Esophagus muscularis mucosa (tissue), 4 donors: ENCODE measurements at regions not wholly inside any gene's neighbourhood (a gene's known extent, or its start where the extent isn't known, plus 50 kb on each side); places are given as distances from the start of the nearest gene placed in this dataset.
"Not testable (repeated sequence)": the region's sequence is repeated elsewhere in the genome, so short reads cannot be mapped to it uniquely, and the experiment has no call there.

Experiments
- DNase-seq: peaks from one replicate; pipeline ENCODE4 v3.0.0-alpha.2; 2017; ENCODE audit errors: extremely low spot score
- H3K27ac ChIP-seq, 4 donors: fragments of 200-600 bp; sonication (generic); replicated peaks in 1 of 4; 1 replicate in 3 of 4; 2 replicates in 1 of 4; pipeline ENCODE4 v1.5.1; 2016 to 2019; ENCODE audit warnings: mild to moderate bottlenecking in 1 of 4
- H3K27me3 ChIP-seq, 4 donors: fragments of 200-600 bp; sonication (generic); one replicate each; pipeline versions ENCODE4 v1.5.1 to v1.6.0; 2016 to 2019
- H3K36me3 ChIP-seq, 4 donors: fragments of 200-600 bp; sonication (generic); one replicate each; pipeline ENCODE4 v1.5.1; 2016 to 2019
- H3K4me1 ChIP-seq, 4 donors: fragments of 200-600 bp; sonication (generic); one replicate each; pipeline ENCODE4 v1.5.1; 2016 to 2019
- H3K4me3 ChIP-seq, 4 donors: fragments of 200-600 bp; sonication (generic); 1 replicate in 2 of 4; 2 replicates in 2 of 4; pipeline ENCODE4 v1.5.1; 2016 to 2019; ENCODE audit warnings: mild to moderate bottlenecking in 4 of 4, moderate library complexity in 1 of 4
- H3K9me3 ChIP-seq, 4 donors: fragments of 200-600 bp; sonication (generic); 1 replicate in 3 of 4; 2 replicates in 1 of 4; pipeline ENCODE4 v1.5.1; 2016 to 2019
- CTCF ChIP-seq, 3 experiments: fragments of 200-600 bp in 2 of 3; fragments of 450-650 bp in 1 of 3; sonication (generic) in 2 of 3; IDR thresholded peaks; one replicate each; pipeline ENCODE4 v1.5.1; 2017 to 2019; ENCODE audit warnings: antibody characterized with exemption in 3 of 3, mild to moderate bottlenecking in 2 of 3, moderate library complexity in 1 of 3
- EP300 ChIP-seq: sonication (generic); formaldehyde crosslinking; IDR thresholded peaks from one replicate; pipeline ENCODE4 v1.6.1; 2017; ENCODE audit warnings: antibody characterized with exemption
- POLR2A ChIP-seq: fragments of 450-650 bp; IDR thresholded peaks from one replicate; pipeline ENCODE4 v1.6.1; 2017; ENCODE audit warnings: antibody characterized with exemption, moderate library complexity, mild to moderate bottlenecking, low read depth
- POLR2AphosphoS5 ChIP-seq, 2 donors: sonication (generic); formaldehyde crosslinking; IDR thresholded peaks; one replicate each; pipeline ENCODE4 v1.6.1; 2017; ENCODE audit warnings: antibody characterized with exemption in 2 of 2
- WGBS: methylation state at CpG from one replicate; pipeline ENCODE4 v1.1.5; 2018; 5-methylcytosine and 5-hydroxymethylcytosine counted together
- intact Hi-C: fragments of 100-400 bp; cut with DNase I; formaldehyde crosslinking; loops from one replicate; pipeline ENCODE4 v1.15.1; 2023

GRCh38 chr13:85564598-85564997, 234.6 kb downstream of the SLITRK6 start:
- Histone ChIP-seq H3K4me3 (no peak overlapping the region), H3K27me3 (no peaks in the 10 kb centered on the region), H3K27ac (no peak overlapping the region), H3K9me3 (no peaks in the 10 kb centered on the region), H3K36me3 (no peaks in the 10 kb centered on the region), H3K4me1 (no peaks in the 10 kb centered on the region)
- intact Hi-C loops, result no loop called here
- no peak for DNase-seq
- 88% methylated on average over 1 of the region's 1 CpG for WGBS
- TF ChIP-seq CTCF (IDR thresholded peaks at IDR 0.05), result no peak
- no peak for TF ChIP-seq POLR2A
- no peak for TF ChIP-seq EP300
- no peak for TF ChIP-seq POLR2AphosphoS5 (IDR thresholded peaks at IDR 0.05)

GRCh38 chr13:85562282-85562681, 236.9 kb downstream of the SLITRK6 start:
- Histone ChIP-seq H3K36me3 (no peaks in the 10 kb centered on the region), H3K27me3 (no peaks in the 10 kb centered on the region), H3K27ac (no peak overlapping the region), H3K4me3 (no peak overlapping the region), H3K9me3 (no peaks in the 10 kb centered on the region), H3K4me1 (no peaks in the 10 kb centered on the region)
- intact Hi-C loops, result no loop called here
- TF ChIP-seq EP300 (no peak), CTCF (IDR thresholded peaks at IDR 0.05) (no peak), POLR2A (no peak)
- 97% methylated on average over 6 of the region's 6 CpGs for WGBS
- DNase-seq, result no peak

- WGBS, result 57% methylated on average over 6 of the region's 6 CpGs
- H3K36me3 ChIP-seq, result no peaks in the 10 kb centered on the region
- H3K9me3 ChIP-seq, result no peaks in the 10 kb centered on the region
- no peaks in the 10 kb centered on the region for H3K27me3 ChIP-seq
- no peaks in the 10 kb centered on the region for H3K4me1 ChIP-seq
- H3K4me3 ChIP-seq, result no peak overlapping the region
- intact Hi-C loops, result no loop called here
- no peak for TF ChIP-seq POLR2A
- no peak for TF ChIP-seq CTCF (IDR thresholded peaks at IDR 0.05)
- no peak overlapping the region for H3K27ac ChIP-seq
- no peak for DNase-seq
Observed at GRCh38 chr13:85557691-85558467, 241.3 kb downstream of the SLITRK6 start.

- Histone ChIP-seq H3K4me1 (no peaks in the 10 kb centered on the region), H3K9me3 (peaks cover 0 to 14% (median 0%) of the 10 kb centered on the region in 4 donors), H3K36me3 (no peaks in the 10 kb centered on the region), H3K27ac (no peak overlapping the region), H3K4me3 (no peak overlapping the region), H3K27me3 (no peaks in the 10 kb centered on the region)
- TF ChIP-seq EP300, result no peak
- no peak for TF ChIP-seq POLR2A
- TF ChIP-seq CTCF (IDR thresholded peaks at IDR 0.05), result no peak
- no peak for TF ChIP-seq POLR2AphosphoS5 (IDR thresholded peaks at IDR 0.05)
- WGBS, result 100% methylated on average over 1 of the region's 1 CpG
- intact Hi-C loops, result no loop called here
- DNase-seq, result no peak
Observed at GRCh38 chr13:85551012-85551411, 248.2 kb downstream of the SLITRK6 start.

GRCh38 chr13:85549819-85550218, 249.4 kb downstream of the SLITRK6 start:
- WGBS, result 86% methylated on average over 2 of the region's 2 CpGs
- TF ChIP-seq EP300 (no peak), POLR2AphosphoS5 (IDR thresholded peaks at IDR 0.05) (no peak), CTCF (IDR thresholded peaks at IDR 0.05) (no peak), POLR2A (no peak)
- Histone ChIP-seq H3K36me3 (no peaks in the 10 kb centered on the region), H3K27ac (no peak overlapping the region), H3K4me3 (no peak overlapping the region), H3K4me1 (no peaks in the 10 kb centered on the region), H3K27me3 (no peaks in the 10 kb centered on the region), H3K9me3 (peaks cover 0 to 14% (median 0%) of the 10 kb centered on the region in 4 donors)
- DNase-seq, result no peak
- intact Hi-C loops, result no loop called here

- H3K36me3 ChIP-seq, H3K4me1 ChIP-seq, H3K27me3 ChIP-seq, H3K27ac ChIP-seq, H3K4me3 ChIP-seq, DNase-seq, intact Hi-C loops: not testable (repeated sequence)
- H3K9me3 ChIP-seq, result peaks cover 0 to 22% (median 0%) of the 10 kb centered on the region in 4 donors
Observed at GRCh38 chr13:85548845-85549244, 250.4 kb downstream of the SLITRK6 start.
